Globus pallidus (tissue), 1 donor: ENCODE measurements at regions not wholly inside any gene's neighbourhood (a gene's known extent, or its start where the extent isn't known, plus 50 kb on each side); places are given as distances from the start of the nearest gene placed in this dataset.

Experiments used
- DNase-seq: peaks from one replicate; pipeline ENCODE4 v3.0.0-alpha.2; 2015; ENCODE audit warnings: low spot score

DNA sequence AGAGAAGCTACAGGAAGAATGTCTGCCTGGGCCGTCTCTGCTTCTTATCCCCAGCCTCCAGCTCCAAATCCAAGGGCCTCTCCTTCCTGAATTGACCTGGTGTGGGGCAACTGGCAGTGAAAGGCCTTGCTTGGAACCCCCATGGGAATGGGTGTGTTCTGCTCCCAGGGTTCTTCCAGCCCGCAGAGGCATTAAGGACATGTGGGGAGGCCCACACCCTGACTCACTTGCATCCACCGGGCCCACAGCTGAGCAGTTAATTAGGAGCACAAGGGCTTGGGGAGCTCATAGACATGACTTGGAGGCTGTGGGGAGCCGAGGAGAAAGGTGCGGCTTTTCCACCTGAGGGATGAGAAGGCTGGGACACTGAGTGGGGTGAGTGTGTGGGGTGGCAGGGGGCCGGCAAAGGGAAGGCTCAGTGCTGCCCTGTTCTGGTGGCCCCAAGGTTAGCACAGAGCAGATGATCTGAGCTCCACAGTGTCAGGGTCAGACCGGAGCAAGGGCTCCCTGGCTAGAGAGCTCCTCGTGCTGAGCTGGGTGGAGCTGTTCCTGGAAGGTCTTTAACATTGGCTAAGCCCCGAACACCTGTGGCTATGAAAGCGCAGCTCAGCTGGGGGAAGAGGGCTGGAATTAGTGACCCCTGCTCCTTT is 64.5 kb upstream of the NECTIN1 start:
- no peak for DNase-seq

DNA sequence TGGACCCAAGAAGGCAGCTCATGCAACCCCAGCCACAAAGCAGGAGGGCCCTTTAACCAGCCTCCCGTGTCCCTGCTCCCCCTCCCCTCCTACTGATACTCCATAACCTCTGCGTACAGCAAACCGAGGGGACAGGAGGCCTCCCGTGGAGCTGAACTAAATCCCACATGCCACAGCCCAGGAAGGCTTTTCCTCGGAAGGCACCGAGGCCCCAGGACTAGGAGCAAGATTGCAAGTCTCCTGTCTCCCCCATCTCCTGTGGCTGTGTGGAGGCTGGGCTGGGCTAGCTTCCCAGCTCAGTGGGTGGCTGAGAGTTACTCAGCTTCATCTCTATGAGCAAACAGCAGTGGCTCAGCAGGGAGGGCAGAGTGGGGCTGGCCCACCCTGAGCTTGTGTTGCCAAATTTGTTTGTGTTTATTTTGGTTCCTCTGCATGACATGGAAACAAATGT is 62.7 kb upstream of the NECTIN1 start:
- no peak for DNase-seq

DNA sequence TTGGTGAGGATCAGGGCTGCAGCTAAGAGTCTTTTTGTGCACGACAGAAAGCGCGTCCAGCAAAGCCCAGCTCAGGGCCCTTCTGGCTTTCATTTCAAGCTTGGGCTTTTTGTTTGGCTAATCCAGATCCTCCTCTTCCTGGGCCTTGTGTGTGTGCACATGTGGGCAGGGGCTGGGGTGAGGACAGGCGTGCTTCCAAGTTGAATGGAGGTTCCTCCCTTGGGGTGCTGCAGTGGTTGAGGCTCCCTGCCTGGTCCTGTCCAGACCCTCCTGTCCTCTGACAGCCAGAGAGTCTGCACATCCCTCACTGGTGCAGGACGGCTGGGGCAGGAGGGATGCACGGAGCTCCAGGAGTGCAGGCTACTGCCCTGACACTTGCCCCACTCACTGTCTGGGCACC is 62.0 kb upstream of the NECTIN1 start:
- DNase-seq, result no peak

DNA sequence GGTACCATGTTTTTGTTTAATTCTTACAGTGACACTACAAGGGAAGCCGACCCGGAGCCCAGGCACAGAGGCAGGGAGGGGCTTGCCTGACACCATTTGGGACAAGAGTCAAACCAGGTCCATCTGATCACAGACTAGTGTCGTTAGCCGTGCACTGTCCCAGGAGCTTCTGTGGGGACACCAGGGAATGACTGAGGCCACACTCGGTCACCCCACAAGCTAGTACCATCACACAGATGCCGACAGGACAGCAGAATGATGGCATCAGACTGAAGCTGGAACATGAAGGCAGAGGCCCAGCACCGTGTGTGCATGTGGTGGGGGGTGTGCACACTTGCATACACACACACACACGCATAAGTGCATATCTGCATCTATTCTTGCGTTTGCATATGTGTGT is 61.5 kb upstream of the NECTIN1 start:
- DNase-seq, result no peak

DNA sequence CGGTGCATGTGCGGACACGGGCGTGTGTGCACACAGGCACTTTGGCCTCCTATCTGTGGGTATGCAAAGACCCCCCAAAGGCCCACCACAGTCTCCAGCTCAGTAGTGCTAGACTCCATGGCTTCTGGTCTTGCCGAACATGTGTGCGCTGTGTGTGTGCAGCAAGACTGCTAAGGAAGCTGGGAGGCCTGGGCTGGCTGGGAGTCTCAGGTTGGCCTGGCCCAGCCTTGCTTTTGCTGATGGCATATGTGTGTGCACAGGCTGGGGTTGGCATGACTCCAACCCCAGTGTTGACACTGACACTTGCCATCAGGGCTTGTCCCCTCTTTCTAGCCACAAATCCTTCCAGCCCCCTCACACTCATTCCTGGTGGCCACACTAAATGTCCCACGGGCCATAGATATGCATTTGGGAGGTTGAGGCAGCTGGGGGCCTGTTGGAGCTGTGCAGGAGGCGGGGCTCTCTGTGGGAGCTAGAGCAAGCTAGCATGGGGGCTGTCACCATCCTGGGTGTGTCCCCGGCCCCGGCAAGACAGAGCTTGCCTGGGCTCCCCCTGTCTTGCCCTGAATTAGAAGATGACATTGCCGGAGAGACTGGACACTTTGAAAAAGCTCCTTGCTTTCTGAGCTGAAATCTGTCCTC is 60.9 kb upstream of the NECTIN1 start:
- no peak for DNase-seq

DNA sequence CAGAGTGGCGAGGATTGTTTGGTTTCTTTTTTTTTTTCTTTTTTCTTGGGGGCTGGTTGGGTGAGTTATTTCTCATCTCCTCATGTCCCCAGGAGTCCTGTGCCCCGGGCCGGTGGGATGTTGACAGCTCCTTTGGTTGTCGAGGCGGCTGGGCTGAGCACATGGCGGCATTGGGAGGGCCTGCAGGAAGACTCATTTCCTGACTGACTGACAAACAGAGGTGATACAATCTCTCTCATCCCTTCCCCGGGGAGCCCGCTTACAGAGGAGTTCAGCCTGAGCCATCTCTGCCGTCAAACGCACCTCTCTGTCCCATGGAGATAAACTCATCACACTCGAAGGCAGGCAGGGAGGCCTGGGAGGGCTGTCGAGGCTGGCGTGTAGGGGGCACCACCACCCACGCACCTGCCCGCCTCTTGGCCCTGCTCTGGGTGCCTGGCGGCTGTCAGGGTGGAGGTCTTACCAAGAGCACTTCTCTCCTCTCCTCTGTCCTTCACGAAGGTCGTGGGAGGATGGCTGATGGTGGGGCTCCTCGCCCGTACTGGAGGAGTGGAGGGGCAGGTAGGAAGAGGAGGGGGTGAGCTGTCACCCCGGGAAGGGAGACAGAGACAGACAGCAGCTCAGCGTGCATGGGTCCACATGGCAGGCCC is 60.0 kb upstream of the NECTIN1 start:
- DNase-seq, result no peak

DNA sequence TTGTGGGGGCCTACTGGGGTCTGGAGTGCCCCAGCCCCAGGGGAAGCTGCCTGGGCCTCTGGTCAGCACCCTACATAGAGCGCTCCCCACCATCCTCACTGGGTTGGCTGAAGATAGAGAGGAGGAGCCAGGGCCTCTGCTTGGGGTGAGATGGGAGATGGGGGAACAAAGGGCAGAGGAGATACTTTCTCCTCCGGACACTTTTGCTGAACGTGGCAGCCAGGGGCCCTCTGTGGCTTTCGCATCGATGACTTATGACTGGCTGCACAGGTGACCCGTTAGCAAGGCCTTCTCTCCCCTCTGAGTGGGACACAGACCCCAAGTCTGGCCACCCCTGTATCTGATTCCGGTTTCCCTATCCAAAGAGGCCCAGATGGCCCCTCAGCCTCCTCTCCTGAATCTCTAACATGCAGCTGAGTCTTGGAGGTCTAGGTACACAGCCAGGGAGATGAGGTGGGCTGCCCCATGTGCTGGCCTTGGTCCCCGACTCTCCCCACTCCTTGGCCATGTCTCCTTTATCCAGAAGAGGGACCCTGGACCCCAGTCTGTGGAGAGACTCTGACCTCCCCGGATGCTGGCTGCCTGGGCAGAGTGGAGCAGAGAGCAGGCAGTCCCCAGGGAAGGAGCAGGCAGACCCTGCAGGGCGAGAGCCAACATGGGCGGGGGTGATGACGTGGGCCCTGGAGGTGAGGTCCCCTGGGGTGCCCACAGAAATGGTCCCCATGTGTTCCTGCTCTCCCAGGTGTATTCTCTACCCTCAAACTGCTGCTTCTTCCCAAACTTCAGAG is 59.3 kb upstream of the NECTIN1 start:
- no peak for DNase-seq

DNA sequence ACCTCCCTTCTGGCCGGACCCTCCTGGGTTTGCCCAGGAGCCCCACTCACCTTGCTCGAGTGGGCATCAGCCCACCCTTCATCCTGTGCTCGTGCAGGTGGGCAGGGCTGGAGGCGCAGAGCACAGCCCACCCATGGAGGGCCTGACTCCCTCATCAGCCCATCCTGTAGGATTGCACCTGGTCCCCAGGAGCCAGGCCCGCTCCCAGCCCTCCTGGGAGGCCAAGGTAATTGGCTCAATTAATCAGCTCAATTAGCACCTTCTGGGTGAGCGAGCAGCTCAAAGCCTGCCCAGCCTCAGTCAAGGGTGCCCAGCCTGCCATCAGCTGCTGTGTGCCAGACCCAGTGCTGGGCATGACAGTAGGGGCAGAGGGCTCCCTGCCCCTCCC is 58.1 kb upstream of the NECTIN1 start:
- no peak for DNase-seq

DNA sequence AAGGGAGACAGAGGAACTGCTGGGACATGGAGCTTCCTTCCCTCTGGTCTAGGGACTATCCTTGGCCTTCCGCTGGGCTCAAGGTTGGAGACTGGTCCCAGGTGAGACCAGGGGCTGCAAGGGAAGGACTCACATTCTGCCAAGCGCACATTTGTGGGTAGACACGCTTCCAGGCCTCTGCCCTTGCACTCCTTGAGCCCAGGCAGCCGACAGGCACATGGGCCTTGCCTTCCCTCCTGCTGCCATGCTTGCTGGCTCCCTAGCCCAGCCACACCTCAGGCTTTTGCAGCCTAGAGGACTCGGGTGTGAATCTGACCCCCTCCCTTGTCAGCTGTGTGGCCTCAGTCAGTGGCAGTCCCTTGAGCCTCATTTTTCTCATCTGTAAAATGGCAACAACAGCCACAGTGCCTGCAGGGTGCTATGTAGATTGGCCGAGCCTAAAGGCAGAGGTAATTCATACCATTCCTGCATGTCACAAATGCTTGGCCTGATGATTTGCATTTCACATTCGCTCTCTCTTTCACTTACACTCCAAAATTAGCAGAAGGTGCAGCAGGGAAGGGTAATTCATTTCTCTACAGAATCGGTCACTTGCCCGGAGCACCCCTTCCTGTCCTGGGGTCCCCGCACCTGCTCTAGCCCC is 57.6 kb upstream of the NECTIN1 start:
- no peak for DNase-seq

DNA sequence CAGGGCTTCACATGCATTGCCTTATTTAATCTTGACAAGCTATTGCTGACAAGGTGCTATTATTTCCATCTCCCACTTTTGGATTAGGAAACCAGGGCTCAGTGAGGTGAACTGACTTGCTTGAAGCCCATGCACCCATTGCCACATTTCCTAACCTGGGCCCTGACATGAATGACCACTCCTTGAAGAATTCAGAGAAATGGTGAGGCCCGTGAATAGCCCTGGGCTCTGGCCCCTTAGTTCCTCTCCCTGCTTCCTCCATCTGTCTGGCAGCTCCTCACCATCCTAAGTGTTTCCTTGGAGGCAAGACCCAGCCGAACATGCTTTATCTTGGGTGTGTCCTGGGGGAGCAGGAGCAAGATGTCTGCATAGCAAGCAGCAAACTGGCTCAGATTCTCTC is 56.1 kb upstream of the NECTIN1 start:
- DNase-seq, result no peak

DNA sequence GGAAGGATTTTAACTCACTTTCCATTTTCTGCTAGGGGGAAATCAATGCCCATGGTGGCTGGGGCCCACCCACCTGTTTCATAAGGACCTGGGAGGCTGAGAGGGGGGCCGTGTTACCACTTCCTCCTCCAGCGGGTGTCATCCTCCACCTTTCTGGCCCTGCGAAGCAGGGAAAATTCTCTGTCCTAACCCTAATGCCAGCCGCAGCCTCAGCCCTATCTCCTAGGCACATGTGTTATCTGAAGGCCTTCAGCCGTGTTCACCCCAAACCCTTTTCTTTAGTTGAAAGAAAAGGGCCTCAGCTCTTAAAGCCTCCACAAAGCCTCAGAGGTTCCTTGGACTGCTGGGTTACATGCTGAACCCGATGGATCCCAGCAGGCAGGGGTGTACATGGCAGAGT is 55.4 kb upstream of the NECTIN1 start:
- no peak for DNase-seq

DNA sequence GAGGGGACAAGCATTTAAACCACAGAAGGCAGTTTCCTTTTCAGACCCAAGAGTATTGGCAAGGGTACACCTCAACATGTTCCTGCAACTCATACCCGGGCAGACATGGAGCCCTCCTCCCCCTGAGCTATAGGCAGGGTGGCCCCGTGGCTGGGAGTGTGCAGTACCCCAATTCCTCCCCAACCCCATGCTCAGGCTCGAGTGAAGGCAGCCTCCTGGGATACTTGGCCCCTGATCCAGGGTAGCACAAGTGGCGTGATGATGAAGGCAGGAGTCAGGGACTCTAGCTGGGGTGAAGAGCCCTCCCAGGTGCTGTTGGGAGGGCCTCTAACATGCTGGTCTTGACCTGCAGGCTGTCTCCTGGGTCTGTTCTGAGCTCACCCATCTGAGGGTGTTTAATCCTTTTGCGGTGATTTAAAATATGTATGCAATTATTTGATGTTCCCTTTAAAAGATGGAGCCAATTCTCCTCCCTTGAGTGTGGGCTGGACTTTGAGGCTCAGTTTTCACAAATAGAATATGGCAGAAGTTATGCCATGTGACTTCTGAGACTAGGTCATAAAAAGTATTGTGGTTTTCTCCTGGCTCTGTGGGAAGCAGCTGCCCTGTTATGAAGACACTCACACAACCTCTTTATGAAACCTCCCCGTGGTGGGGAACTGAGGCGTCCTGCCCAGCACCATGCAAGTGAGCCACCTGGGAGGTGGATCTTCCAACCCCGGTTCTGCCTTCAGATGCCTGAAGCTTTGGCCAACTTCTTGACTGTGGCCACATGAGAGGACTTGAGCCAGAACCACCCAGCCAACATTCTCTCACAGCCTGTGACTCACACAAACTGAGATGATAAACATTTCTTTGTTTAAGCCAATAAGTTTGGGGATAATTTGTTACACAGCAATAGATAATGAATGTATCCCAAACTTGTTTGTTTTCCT is 54.7 kb upstream of the NECTIN1 start:
- no peak for DNase-seq

DNA sequence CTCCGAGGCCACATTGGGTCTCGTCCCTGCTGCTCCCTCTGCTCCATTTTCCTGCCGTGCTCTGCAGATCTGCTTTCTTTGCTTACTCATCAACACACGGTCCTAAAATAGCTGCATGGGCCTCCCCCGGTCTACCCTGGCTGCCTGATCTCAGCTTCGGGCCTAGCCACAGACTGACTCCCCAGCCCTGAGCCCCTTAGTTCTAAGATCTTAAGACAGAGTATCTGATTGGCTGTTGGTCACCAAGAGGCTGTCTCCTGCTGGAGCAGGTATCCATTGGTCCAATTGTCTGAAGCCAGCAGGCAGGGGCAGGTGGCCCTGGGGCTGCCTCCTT is 53.7 kb upstream of the NECTIN1 start:
- no peak for DNase-seq

DNA sequence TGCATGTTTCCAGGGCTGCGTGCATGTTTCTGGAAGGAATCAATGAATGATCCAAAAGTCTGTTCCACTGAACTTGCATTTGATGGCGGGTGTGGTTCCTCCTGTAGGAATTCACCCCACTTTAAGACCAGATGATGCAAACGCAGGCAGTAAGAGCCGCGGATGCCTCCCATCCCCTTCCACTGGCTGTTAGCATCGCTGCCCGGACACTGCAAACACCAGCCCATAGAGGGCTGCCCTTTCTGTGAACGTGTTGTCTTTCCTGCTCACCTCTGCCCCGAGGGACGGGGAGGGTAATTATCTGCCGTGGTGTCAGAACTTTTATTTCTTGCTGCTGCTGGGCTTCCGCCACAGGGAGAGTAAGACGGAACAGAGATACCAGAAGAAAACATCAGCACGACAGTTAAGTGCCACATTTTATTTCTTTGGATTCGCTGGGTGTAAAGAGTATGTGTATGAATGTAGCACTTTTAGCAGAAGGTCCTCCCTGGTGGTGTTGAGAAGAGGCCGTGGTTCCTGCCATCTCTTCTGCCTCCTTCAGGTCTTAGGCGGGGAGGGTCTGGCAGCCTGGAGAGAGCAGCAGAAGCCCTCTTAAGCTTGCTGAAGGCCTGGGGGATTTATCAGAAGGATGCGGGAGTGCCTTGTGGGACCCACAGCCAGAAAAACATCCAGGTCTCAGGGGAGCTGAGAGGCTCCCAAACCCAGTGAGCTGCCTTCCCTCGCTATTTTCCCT is 53.2 kb upstream of the NECTIN1 start:
- DNase-seq, result no peak

DNA sequence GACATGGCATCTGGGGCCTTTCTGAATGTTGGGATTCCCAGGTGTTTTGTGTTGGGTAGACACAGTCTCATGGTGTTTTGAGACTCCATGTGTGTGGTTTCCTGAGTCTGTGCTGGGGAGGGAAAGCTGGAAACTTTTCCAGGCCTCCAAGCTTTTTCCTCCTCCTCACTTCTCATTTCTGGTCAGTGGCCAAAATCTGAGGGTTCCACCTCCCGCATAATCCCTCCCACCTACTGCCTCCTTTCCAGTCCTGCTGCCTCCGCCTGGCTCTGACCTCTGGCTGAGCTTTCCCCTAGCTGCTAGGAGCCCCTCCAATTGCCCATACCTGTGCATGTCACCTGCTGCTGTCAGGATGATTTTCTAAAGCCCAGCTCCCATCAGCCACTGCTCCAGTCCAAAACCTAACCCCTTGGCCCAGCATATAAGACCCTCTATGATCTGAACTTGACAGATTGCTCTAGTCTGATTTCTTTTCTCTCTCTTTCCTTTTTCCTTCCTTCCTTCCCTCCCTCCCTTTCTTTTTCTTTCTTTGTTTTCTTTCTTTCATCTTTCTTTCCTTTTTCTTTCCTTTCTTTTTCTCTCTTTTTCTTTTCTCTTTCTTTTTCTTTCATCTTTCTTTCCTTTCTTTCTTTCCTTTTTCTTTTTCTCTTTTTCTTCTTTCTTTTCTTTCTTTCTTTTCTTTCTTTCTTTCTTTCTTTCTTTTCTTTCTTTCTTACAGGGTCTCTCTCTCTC is 51.4 kb upstream of the NECTIN1 start:
- DNase-seq, result no peak

DNA sequence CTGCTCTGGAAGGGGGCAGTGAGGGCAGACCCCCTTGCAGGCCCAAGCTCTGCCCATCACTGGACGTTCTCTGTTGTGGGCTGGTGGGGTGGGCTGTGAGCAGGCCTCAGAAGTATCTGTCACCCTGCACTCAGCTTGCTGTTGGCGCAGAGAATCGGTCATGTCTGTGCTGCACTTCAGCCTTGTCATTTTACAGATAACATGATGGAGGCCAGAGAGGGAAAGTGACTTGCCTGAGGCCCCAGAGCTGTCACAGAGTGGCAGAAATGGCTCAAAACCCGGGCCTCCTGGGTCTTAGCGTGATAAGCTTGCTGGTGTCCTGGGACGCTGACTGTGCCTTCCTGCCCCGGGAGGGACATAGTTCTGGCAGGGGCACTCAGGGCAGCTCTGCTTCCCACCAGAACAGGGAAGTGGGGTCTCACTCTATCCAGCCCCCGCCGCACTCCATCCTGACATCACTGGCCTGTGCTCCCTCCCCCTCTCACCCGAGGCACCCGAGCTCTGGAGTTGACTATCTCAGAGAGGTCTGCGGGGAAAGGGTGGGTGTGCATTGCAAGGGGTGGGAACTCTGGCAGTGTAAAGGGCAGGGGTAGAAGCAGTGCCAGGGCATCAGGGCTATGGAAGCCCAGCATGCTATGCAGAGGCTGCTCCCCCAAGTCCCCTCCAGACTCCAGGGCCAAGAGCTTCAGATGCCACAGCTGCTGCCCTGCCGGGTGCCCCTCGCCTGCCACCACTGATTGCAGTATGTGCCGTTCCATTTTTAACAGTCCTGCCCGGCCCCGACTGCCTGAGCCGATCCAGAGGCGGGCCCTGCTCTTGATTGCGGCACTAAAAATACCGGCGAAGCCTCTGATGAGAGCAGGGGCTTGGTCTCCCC is 50.4 kb upstream of the NECTIN1 start:
- no peak for DNase-seq
